ENCODE measurements at regions not wholly inside any gene's neighbourhood (a gene's known extent, or its start where the extent isn't known, plus 50 kb on each side); places are given as distances from the start of the nearest gene placed in this dataset.

- peak; percentile 93 for DNase-seq (ENCODE audit: low read depth)
- TF ChIP-seq CTCF (conservative IDR thresholded peaks at IDR 0.05; ENCODE audit: low read depth, low read length), result peak; percentile 84
- peak overlapping the region; percentile 43 for H3K4me3 ChIP-seq (ENCODE audit: low read depth, low read length)
Observed at GRCh38 chr7:94087664-94088352, 83.7 kb upstream of the BET1 start.

GRCh38 chr7:94088560-94088959, 84.4 kb upstream of the BET1 start:
- no peak overlapping the region for H3K4me3 ChIP-seq (ENCODE audit: low read depth, low read length)
- DNase-seq (ENCODE audit: low read depth), result peak; percentile 30
- TF ChIP-seq CTCF (conservative IDR thresholded peaks at IDR 0.05; ENCODE audit: low read depth, low read length), result no peak

GRCh38 chr7:94089806-94090205, 85.7 kb upstream of the BET1 start:
- DNase-seq (ENCODE audit: low read depth), result no peak
- H3K4me3 ChIP-seq (ENCODE audit: low read depth, low read length), result no peak overlapping the region
- TF ChIP-seq CTCF (conservative IDR thresholded peaks at IDR 0.05; ENCODE audit: low read depth, low read length), result no peak

- no peak overlapping the region for H3K4me3 ChIP-seq (ENCODE audit: low read depth, low read length)
- TF ChIP-seq CTCF (conservative IDR thresholded peaks at IDR 0.05; ENCODE audit: low read depth, low read length), result no peak
- no peak for DNase-seq (ENCODE audit: low read depth)
Observed at GRCh38 chr7:94092980-94093379, 88.8 kb upstream of the BET1 start.

- TF ChIP-seq CTCF (conservative IDR thresholded peaks at IDR 0.05; ENCODE audit: low read depth, low read length), result no peak
- H3K4me3 ChIP-seq (ENCODE audit: low read depth, low read length), result no peak overlapping the region
Observed at GRCh38 chr7:94094298-94094697, 90.1 kb upstream of the BET1 start.

GRCh38 chr7:94095316-94096009, 91.3 kb upstream of the BET1 start:
- TF ChIP-seq CTCF (conservative IDR thresholded peaks at IDR 0.05; ENCODE audit: low read depth, low read length), result no peak
- no peak overlapping the region for H3K4me3 ChIP-seq (ENCODE audit: low read depth, low read length)
- DNase-seq (ENCODE audit: low read depth), result peak; percentile 24

More at GRCh38 chr7:94094298-94094697, 90.1 kb upstream of the BET1 start:
- no peak for DNase-seq (ENCODE audit: low read depth)

GRCh38 chr7:94099679-94100078, 95.5 kb upstream of the BET1 start:
- TF ChIP-seq CTCF (conservative IDR thresholded peaks at IDR 0.05; ENCODE audit: low read depth, low read length), result no peak
- DNase-seq (ENCODE audit: low read depth), result no peak
- no peak overlapping the region for H3K4me3 ChIP-seq (ENCODE audit: low read depth, low read length)
